Heart left ventricle (tissue), 16 donors: ENCODE measurements at regions not wholly inside any gene's neighbourhood (a gene's known extent, or its start where the extent isn't known, plus 50 kb on each side); places are given as distances from the start of the nearest gene placed in this dataset.

Experiments
- ATAC-seq, 4 donors: fragments of 200-7000 bp; cut with Tn5 transposase; one replicate each; pipeline ENCODE4 v1.9.1; 2020 to 2022; ENCODE audit warnings: moderate library complexity in 4 of 4, mild to moderate bottlenecking in 3 of 4, moderate number of reproducible peaks in 1 of 4
- DNase-seq, 5 donors: peaks; one replicate each; pipeline ENCODE4 v3.0.0-alpha.2; 2020
- H3K27ac ChIP-seq, 12 donors: fragments of 200-600 bp; sonication (generic) in 4 of 12; one replicate each; pipeline versions ENCODE4 v1.5.0 to v1.8.0; 2016 to 2022; ENCODE audit warnings: mild to moderate bottlenecking in 2 of 12
- H3K27me3 ChIP-seq, 9 donors: fragments of 200-600 bp; sonication (generic) in 2 of 9; one replicate each; pipeline versions ENCODE4 v1.5.1 to v1.8.0; 2016 to 2022; ENCODE audit warnings: mild to moderate bottlenecking in 3 of 9
- H3K36me3 ChIP-seq, 9 donors: fragments of 200-600 bp; sonication (generic) in 2 of 9; one replicate each; pipeline versions ENCODE4 v1.5.0 to v1.8.0; 2018 to 2022; ENCODE audit warnings: mild to moderate bottlenecking in 2 of 9
- H3K4me1 ChIP-seq, 12 donors: fragments of 200-600 bp; sonication (generic) in 4 of 12; one replicate each; pipeline versions ENCODE4 v1.5.0 to v1.8.0; 2016 to 2022; ENCODE audit warnings: mild to moderate bottlenecking in 3 of 12
- H3K4me3 ChIP-seq, 12 donors: fragments of 200-600 bp; sonication (generic) in 4 of 12; one replicate each; pipeline versions ENCODE4 v1.5.0 to v1.8.0; 2017 to 2022; ENCODE audit warnings: mild to moderate bottlenecking in 9 of 12, moderate library complexity in 4 of 12
- H3K9me3 ChIP-seq, 12 donors: fragments of 200-600 bp; sonication (generic) in 4 of 12; one replicate each; pipeline versions ENCODE4 v1.5.0 to v1.8.0; 2016 to 2022; ENCODE audit warnings: mild to moderate bottlenecking in 1 of 12
- CTCF ChIP-seq, 12 donors: fragments of 200-600 bp; sonication (generic) in 4 of 12; IDR thresholded peaks; one replicate each; pipeline versions ENCODE4 v1.5.0 to v1.8.0; 2018 to 2022; ENCODE audit warnings: antibody characterized with exemption in 12 of 12, mild to moderate bottlenecking in 5 of 12
- POLR2A ChIP-seq, 2 donors: fragments of 450-650 bp; IDR thresholded peaks; one replicate each; pipeline ENCODE4 v1.6.1; 2017; ENCODE audit warnings: antibody characterized with exemption in 2 of 2, mild to moderate bottlenecking in 2 of 2, moderate library complexity in 2 of 2
- whole genome bisulfite sequencing, 4 donors: extraction: QIAGEN DNeasy Blood & Tissue Kit in 2 of 4; methylation state at CpG; one replicate each; pipeline versions ENCODE4 v1.1.5 to v1.1.7; 2013 to 2018; 5-methylcytosine and 5-hydroxymethylcytosine counted together
- intact Hi-C, 10 donors: fragments of 100-400 bp; cut with DNase I; formaldehyde crosslinking; loops; one replicate each; pipeline versions ENCODE4 v1.11.1 to v1.14.2; 2022
- donor health status: ischemic (EF 13 %, LVEDD 7.1; RV severe dilation, severe dysfunction).
- donor health status: healthy with polysubstance abuse.
- donor health status: DM: no; HTN: yes; CAD: no.
- donor health status: DM: no; HTN: no; CAD: no.
- donor health status: ischemic (EF 25% LVEDD 6.9; RV normal size, moderate dysfunction).
- donor health status: ischemic (EF 25% LVEDD 5.7; RV mildly dilated, moderate dysfunction).
- donor health status: healthy.
- donor health status: DM: yes; HTN: yes; CAD: no.
- donor health status: ischemic (EF 35%, LVEDD 5.7; RV mildly dilated, moderate dysfunction).
- donor health status: nonischemic (EF 11% LVEDD 7.7; RV severe dilation, severe dysfunction).
- donor health status: DM: yes; HTN: yes; CAD: no.
- donor health status: PGD.
- donor health status: ischemic (EF 29% LVEDD 5.4; RV normal size, mild dysfunction).
- donor health status: nonischemic (EF 23%, LVEDD 6.1; RV moderate dilation, normal function).

- ATAC-seq (no peak), DNase-seq (no peak)
- Histone ChIP-seq H3K36me3 (no peaks in the 10 kb centered on the region), H3K27me3 (no peaks in the 10 kb centered on the region), H3K27ac (no peak overlapping the region), H3K4me1 (no peaks in the 10 kb centered on the region), H3K4me3 (no peak overlapping the region), H3K9me3 (no peaks in the 10 kb centered on the region)
- WGBS, 4 donors = 66 to 78% (median 69%) methylated on average over 3 of the region's 3 CpGs
- TF ChIP-seq CTCF (IDR thresholded peaks at IDR 0.05) (no peak), POLR2A (IDR thresholded peaks at IDR 0.05) (no peak)
- intact Hi-C loops = no loop called here
Measured at GRCh38 chr13:63026285-63026797, 1610.7 kb upstream of the PCDH20 start.

- WGBS, 4 donors = 67 to 75% (median 71%) methylated on average over 1 of the region's 1 CpG
- intact Hi-C loops = no loop called here
- Histone ChIP-seq H3K27ac (no peak overlapping the region), H3K27me3 (no peaks in the 10 kb centered on the region), H3K36me3 (no peaks in the 10 kb centered on the region), H3K4me3 (no peak overlapping the region), H3K4me1 (no peaks in the 10 kb centered on the region), H3K9me3 (no peaks in the 10 kb centered on the region)
- no peak for DNase-seq
- TF ChIP-seq CTCF (IDR thresholded peaks at IDR 0.05) = no peak
- TF ChIP-seq POLR2A (IDR thresholded peaks at IDR 0.05) = no peak
- no peak for ATAC-seq
Measured at GRCh38 chr13:63025741-63026140, 1610.1 kb upstream of the PCDH20 start.

- no peak for DNase-seq
- no peaks in the 10 kb centered on the region for H3K27me3 ChIP-seq
- ATAC-seq = no peak
- H3K27ac ChIP-seq = no peak overlapping the region
- no peak overlapping the region for H3K4me3 ChIP-seq
- H3K4me1 ChIP-seq = no peaks in the 10 kb centered on the region
- no peaks in the 10 kb centered on the region for H3K36me3 ChIP-seq
- intact Hi-C loops = no loop called here
- TF ChIP-seq CTCF (IDR thresholded peaks at IDR 0.05) = no peak
- no peak for TF ChIP-seq POLR2A (IDR thresholded peaks at IDR 0.05)
- WGBS, 4 donors = 40 to 53% (median 49%) methylated on average over 3 of the region's 3 CpGs
- H3K9me3 ChIP-seq = peaks cover 0 to 5% (median 0%) of the 10 kb centered on the region in 12 donors
Measured at GRCh38 chr13:63024458-63024857, 1608.8 kb upstream of the PCDH20 start.

GRCh38 chr13:63011996-63012395 is 1596.3 kb upstream of the PCDH20 start:
- no peaks in the 10 kb centered on the region for H3K36me3 ChIP-seq
- ATAC-seq (no peak), DNase-seq (no peak)
- H3K4me1 ChIP-seq = no peaks in the 10 kb centered on the region
- no peak overlapping the region for H3K4me3 ChIP-seq
- intact Hi-C loops = no loop called here
- peaks cover 0 to 46% (median 15%) of the 10 kb centered on the region in 12 donors for H3K9me3 ChIP-seq
- TF ChIP-seq POLR2A (IDR thresholded peaks at IDR 0.05) (no peak), CTCF (IDR thresholded peaks at IDR 0.05) (no peak)
- 70 to 80% (median 76%) methylated on average over 2 of the region's 2 CpGs for WGBS, 4 donors
- no peaks in the 10 kb centered on the region for H3K27me3 ChIP-seq
- no peak overlapping the region for H3K27ac ChIP-seq
